ENCODE measurements at regions not wholly inside any gene's neighbourhood (a gene's known extent, or its start where the extent isn't known, plus 50 kb on each side); places are given as distances from the start of the nearest gene placed in this dataset.

DNA sequence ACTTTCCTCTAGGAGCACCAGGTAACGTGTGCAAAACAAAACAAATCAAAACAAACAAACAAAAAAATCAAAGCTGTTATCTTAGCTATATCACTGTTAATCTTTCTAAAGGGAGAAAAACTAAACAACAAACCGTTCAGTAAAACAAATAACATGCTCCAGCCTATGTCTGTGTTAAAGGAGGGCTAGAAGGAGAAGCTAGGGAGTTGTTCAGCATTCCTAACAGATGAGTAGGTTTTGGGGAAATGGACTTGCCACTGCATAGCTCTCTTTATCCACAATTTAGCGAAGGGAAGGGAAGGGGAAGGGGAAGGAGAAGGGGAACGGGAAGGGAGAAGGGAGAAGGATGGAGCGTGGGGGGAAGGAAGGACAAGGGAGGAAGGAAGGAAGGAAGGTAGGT is 134.2 kb upstream of the AKR1E2 start:
- Histone ChIP-seq H3K4me2 (ENCODE audit: insufficient read depth, low read length) (no peak overlapping the region), H2AFZ (ENCODE audit: low read depth, low read length) (no peak overlapping the region), H3K9me3 (replicated peaks; ENCODE audit: control insufficient read depth, insufficient read depth, low read length) (no peaks in the 10 kb centered on the region), H3K27ac (ENCODE audit: insufficient read depth, low read depth, low read length) (no peak overlapping the region), H3K4me1 (ENCODE audit: control insufficient read depth, extremely low read depth, insufficient read depth, low read length) (peaks cover 3% of the 10 kb centered on the region), H3K36me3 (ENCODE audit: control insufficient read depth in 2 of 2, extremely low read depth in 1 of 2, insufficient read depth in 2 of 2, low read length in 2 of 2) (no peaks in the 10 kb centered on the region), H3K27me3 (ENCODE audit: control insufficient read depth in 2 of 2, insufficient read depth in 2 of 2, low read length in 2 of 2) (no peaks in the 10 kb centered on the region), H3K79me2 (ENCODE audit: control insufficient read depth, insufficient read depth, low read length) (no peaks in the 10 kb centered on the region), H3K4me3 (replicated peaks in 1 of 3; ENCODE audit: insufficient read depth in 1 of 3, low read depth in 1 of 3, low read length in 3 of 3) (no peak overlapping the region), H3K9ac (replicated peaks; ENCODE audit: extremely low read depth, insufficient read depth, low read length) (no peak overlapping the region), H3K9me1 (replicated peaks; ENCODE audit: control insufficient read depth, extremely low read depth, insufficient read depth, low read length) (no peaks in the 10 kb centered on the region), H4K20me1 (replicated peaks; ENCODE audit: control insufficient read depth, extremely low read depth, insufficient read depth, low read length) (no peaks in the 10 kb centered on the region)
- ChIA-PET CTCF (interaction anchor here (0.8 to 1.7 kb wide), 6 partner anchors 8 to 1452 kb away, joined by 3 to 6 read pairs (median 4); no protein-coding TSS in a partner anchor), POLR2A (interaction anchor here (0.7 to 0.9 kb wide), 2 partner anchors 19 to 73 kb away, joined by 3 to 8 read pairs; no protein-coding TSS in a partner anchor)
- BruUV-seq (replicated peaks) = no TSS peak
- DNase-seq (ENCODE audit: low read depth, low spot score) = no peak
- TF ChIP-seq MAX (IDR thresholded peaks at IDR 0.05; ENCODE audit: insufficient read depth, insufficient read length) (no peak), GATA2 (IDR thresholded peaks at IDR 0.05; ENCODE audit: insufficient read depth, insufficient read length, low read depth, low read length) (no peak), MYC (IDR thresholded peaks at IDR 0.05; ENCODE audit: low read depth, low read length) (no peak), EZH2 (IDR thresholded peaks at IDR 0.05; ENCODE audit: borderline replicate concordance, low read depth, low read length, severe bottlenecking) (no peak)
- intact Hi-C loops (cut with micrococcal nuclease) = no loop called here
- dilution Hi-C loops (cut with MboI; ENCODE audit: extremely low pct_ligation_motif_present, low sequenced_read_pairs) = no loop called here
- FAIRE-seq = no peak

- Histone ChIP-seq H3K4me3 (replicated peaks in 1 of 3; ENCODE audit: insufficient read depth in 1 of 3, low read depth in 1 of 3, low read length in 3 of 3) (no peak overlapping the region), H3K36me3 (ENCODE audit: control insufficient read depth in 2 of 2, extremely low read depth in 1 of 2, insufficient read depth in 2 of 2, low read length in 2 of 2) (no peaks in the 10 kb centered on the region), H3K79me2 (ENCODE audit: control insufficient read depth, insufficient read depth, low read length) (no peaks in the 10 kb centered on the region), H3K27me3 (ENCODE audit: control insufficient read depth in 2 of 2, insufficient read depth in 2 of 2, low read length in 2 of 2) (no peaks in the 10 kb centered on the region), H3K9ac (replicated peaks; ENCODE audit: extremely low read depth, insufficient read depth, low read length) (no peak overlapping the region), H3K9me3 (replicated peaks; ENCODE audit: control insufficient read depth, insufficient read depth, low read length) (no peaks in the 10 kb centered on the region), H3K4me1 (ENCODE audit: control insufficient read depth, extremely low read depth, insufficient read depth, low read length) (peaks cover 3% of the 10 kb centered on the region), H3K27ac (ENCODE audit: insufficient read depth, low read depth, low read length) (no peak overlapping the region), H3K9me1 (replicated peaks; ENCODE audit: control insufficient read depth, extremely low read depth, insufficient read depth, low read length) (no peaks in the 10 kb centered on the region), H2AFZ (ENCODE audit: low read depth, low read length) (peak overlapping the region; percentile 24), H4K20me1 (replicated peaks; ENCODE audit: control insufficient read depth, extremely low read depth, insufficient read depth, low read length) (no peaks in the 10 kb centered on the region), H3K4me2 (ENCODE audit: insufficient read depth, low read length) (no peak overlapping the region)
- no peak for FAIRE-seq
- dilution Hi-C loops (cut with MboI; ENCODE audit: extremely low pct_ligation_motif_present, low sequenced_read_pairs) (no loop called here), intact Hi-C loops (cut with micrococcal nuclease) (no loop called here)
- ChIA-PET CTCF (interaction anchor here (0.8 to 1.7 kb wide), 6 partner anchors 9 to 1451 kb away, joined by 3 to 6 read pairs (median 4); no protein-coding TSS in a partner anchor), POLR2A (interaction anchor here (0.7 to 0.9 kb wide), 2 partner anchors 19 to 74 kb away, joined by 3 to 8 read pairs; no protein-coding TSS in a partner anchor)
- no TSS peak for BruUV-seq (replicated peaks)
- no peak for DNase-seq (ENCODE audit: low read depth, low spot score)
- TF ChIP-seq EZH2 (IDR thresholded peaks at IDR 0.05; ENCODE audit: borderline replicate concordance, low read depth, low read length, severe bottlenecking) = no peak
- no peak for TF ChIP-seq FOS (IDR thresholded peaks at IDR 0.05; ENCODE audit: borderline replicate concordance, insufficient read depth, low read length)
- no peak for TF ChIP-seq JUN (IDR thresholded peaks at IDR 0.05; ENCODE audit: borderline replicate concordance, insufficient read depth, insufficient read length, low read depth)
- TF ChIP-seq POLR2A (IDR thresholded peaks at IDR 0.05; ENCODE audit: low read depth, low read length) = no peak
- TF ChIP-seq POLR2AphosphoS5 (IDR thresholded peaks at IDR 0.05; ENCODE audit: insufficient read depth, low read depth, low read length) = no peak
- no peak for TF ChIP-seq MAX (IDR thresholded peaks at IDR 0.05; ENCODE audit: insufficient read depth, insufficient read length)
- TF ChIP-seq GATA2 (IDR thresholded peaks at IDR 0.05; ENCODE audit: insufficient read depth, insufficient read length, low read depth, low read length) = no peak
- no peak for TF ChIP-seq CTCF (IDR thresholded peaks at IDR 0.05; ENCODE audit: extremely low read depth in 1 of 2, insufficient read depth in 1 of 2, low read depth in 1 of 2, low read length in 2 of 2)
- TF ChIP-seq MYC (IDR thresholded peaks at IDR 0.05; ENCODE audit: low read depth, low read length) = no peak
These were observed 134.7 kb upstream of the AKR1E2 start for GRCh38 chr10:4691301-4691700.
